ENCODE measurements at regions not wholly inside any gene's neighbourhood (a gene's known extent, or its start where the extent isn't known, plus 50 kb on each side); places are given as distances from the start of the nearest gene placed in this dataset.

DNA sequence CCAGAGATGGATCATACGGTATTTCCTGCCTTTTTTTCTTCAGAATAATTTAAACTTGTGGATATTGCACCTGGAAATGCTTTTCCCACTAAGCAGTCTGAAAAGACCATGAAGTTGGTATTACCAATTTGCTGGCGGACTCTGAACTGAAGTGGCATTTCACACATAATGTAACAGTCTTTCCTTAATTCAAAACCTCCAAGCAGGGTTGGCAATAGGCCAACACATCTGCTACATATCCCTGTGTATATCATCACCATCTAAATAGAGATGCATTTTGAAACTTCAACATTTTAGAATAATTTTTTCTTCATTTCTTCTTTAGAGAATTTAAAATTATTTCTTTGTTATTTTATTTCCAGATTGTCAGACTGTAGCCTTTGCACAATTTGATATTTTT, 100.5 kb downstream of the TSPAN8 start:
- TF ChIP-seq EP300 (IDR thresholded peaks at IDR 0.05; ENCODE audit: borderline replicate concordance) = no peak
- no peak for TF ChIP-seq RAD21 (IDR thresholded peaks at IDR 0.05; ENCODE audit: low read depth)
- TF ChIP-seq, protein P1, sequence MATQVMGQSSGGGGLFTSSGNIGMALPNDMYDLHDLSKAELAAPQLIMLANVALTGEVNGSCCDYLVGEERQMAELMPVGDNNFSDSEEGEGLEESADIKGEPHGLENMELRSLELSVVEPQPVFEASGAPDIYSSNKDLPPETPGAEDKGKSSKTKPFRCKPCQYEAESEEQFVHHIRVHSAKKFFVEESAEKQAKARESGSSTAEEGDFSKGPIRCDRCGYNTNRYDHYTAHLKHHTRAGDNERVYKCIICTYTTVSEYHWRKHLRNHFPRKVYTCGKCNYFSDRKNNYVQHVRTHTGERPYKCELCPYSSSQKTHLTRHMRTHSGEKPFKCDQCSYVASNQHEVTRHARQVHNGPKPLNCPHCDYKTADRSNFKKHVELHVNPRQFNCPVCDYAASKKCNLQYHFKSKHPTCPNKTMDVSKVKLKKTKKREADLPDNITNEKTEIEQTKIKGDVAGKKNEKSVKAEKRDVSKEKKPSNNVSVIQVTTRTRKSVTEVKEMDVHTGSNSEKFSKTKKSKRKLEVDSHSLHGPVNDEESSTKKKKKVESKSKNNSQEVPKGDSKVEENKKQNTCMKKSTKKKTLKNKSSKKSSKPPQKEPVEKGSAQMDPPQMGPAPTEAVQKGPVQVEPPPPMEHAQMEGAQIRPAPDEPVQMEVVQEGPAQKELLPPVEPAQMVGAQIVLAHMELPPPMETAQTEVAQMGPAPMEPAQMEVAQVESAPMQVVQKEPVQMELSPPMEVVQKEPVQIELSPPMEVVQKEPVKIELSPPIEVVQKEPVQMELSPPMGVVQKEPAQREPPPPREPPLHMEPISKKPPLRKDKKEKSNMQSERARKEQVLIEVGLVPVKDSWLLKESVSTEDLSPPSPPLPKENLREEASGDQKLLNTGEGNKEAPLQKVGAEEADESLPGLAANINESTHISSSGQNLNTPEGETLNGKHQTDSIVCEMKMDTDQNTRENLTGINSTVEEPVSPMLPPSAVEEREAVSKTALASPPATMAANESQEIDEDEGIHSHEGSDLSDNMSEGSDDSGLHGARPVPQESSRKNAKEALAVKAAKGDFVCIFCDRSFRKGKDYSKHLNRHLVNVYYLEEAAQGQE (IDR thresholded peaks at IDR 0.05; ENCODE audit: low read depth) = no peak
- TF ChIP-seq, protein P2, sequence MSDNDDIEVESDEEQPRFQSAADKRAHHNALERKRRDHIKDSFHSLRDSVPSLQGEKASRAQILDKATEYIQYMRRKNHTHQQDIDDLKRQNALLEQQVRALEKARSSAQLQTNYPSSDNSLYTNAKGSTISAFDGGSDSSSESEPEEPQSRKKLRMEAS (IDR thresholded peaks at IDR 0.05) = no peak
- no peak for TF ChIP-seq ZBTB7A (IDR thresholded peaks at IDR 0.05; ENCODE audit: low read depth)
- TF ChIP-seq, protein P3, sequence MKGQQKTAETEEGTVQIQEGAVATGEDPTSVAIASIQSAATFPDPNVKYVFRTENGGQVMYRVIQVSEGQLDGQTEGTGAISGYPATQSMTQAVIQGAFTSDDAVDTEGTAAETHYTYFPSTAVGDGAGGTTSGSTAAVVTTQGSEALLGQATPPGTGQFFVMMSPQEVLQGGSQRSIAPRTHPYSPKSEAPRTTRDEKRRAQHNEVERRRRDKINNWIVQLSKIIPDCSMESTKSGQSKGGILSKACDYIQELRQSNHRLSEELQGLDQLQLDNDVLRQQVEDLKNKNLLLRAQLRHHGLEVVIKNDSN (IDR thresholded peaks at IDR 0.05) = no peak
- no peak for TF ChIP-seq CEBPB (IDR thresholded peaks at IDR 0.05)

Data from Ishikawa (cell line).